ENCODE measurements at regions not wholly inside any gene's neighbourhood (a gene's known extent, or its start where the extent isn't known, plus 50 kb on each side); places are given as distances from the start of the nearest gene placed in this dataset.

GRCh38 chr14:22300646-22301045 lies 288.4 kb downstream of the DAD1 start:
- intact Hi-C loops (cut with micrococcal nuclease; ENCODE audit: unreplicated experiment) (no loop called here), in situ Hi-C loops (cut with HindIII; ENCODE audit: low pct_unique_long_range_greater_than_20kb, low sequenced_read_pairs) (no loop called here)
- Histone ChIP-seq H3K9me3 (ENCODE audit: control insufficient read depth, insufficient read depth, low read depth, low read length) (no peaks in the 10 kb centered on the region), H3K36me3 (ENCODE audit: control insufficient read depth, insufficient read depth, low read length) (no peaks in the 10 kb centered on the region), H3K4me3 (ENCODE audit: low read depth in 2 of 2, low read length in 2 of 2) (no peak overlapping the region), H3K27me3 (ENCODE audit: control insufficient read depth, insufficient read depth, low read length) (0 out of 2 replicates have a peak, but pooled peaks cover 3% of the 10 kb centered on the region), H3K4me1 (ENCODE audit: control insufficient read depth, insufficient read depth, low read length) (peaks cover 6% of the 10 kb centered on the region), H3K27ac (ENCODE audit: low read length) (no peak overlapping the region)
- TF ChIP-seq POLR2AphosphoS5 (IDR thresholded peaks at IDR 0.05; ENCODE audit: low read depth, low read length) (no peak), CTCF (IDR thresholded peaks at IDR 0.05) (no peak), SIN3A (IDR thresholded peaks at IDR 0.05; ENCODE audit: borderline replicate concordance, insufficient read depth, low read depth, low read length) (no peak), TCF7L2 (IDR thresholded peaks at IDR 0.05; ENCODE audit: low read depth, low read length) (no peak), REST (IDR thresholded peaks at IDR 0.05; ENCODE audit: insufficient read depth in 1 of 2, low read depth in 2 of 2, low read length in 1 of 2) (no peak)
- DNase-seq (ENCODE audit: low read depth, low spot score), result no peak
- CTCF ChIA-PET, result no interaction called here
- POLR2A ChIA-PET, result no interaction called here
- ATAC-seq, result no peak
- BruUV-seq (replicated peaks), result no TSS peak

- H3K27ac ChIP-seq (ENCODE audit: low read length), result no peak overlapping the region
- no peaks in the 10 kb centered on the region for H3K36me3 ChIP-seq (ENCODE audit: control insufficient read depth, insufficient read depth, low read length)
- H3K9me3 ChIP-seq (ENCODE audit: control insufficient read depth, insufficient read depth, low read depth, low read length), result no peaks in the 10 kb centered on the region
- in situ Hi-C loops (cut with HindIII; ENCODE audit: low pct_unique_long_range_greater_than_20kb, low sequenced_read_pairs), result no loop called here
- H3K4me3 ChIP-seq (ENCODE audit: low read depth in 2 of 2, low read length in 2 of 2), result no peak overlapping the region
- intact Hi-C loops (cut with micrococcal nuclease; ENCODE audit: unreplicated experiment), result no loop called here
- ATAC-seq (no peak), DNase-seq (ENCODE audit: low read depth, low spot score) (no peak)
- TF ChIP-seq TCF7L2 (IDR thresholded peaks at IDR 0.05; ENCODE audit: low read depth, low read length) (no peak), CTCF (IDR thresholded peaks at IDR 0.05) (no peak), REST (IDR thresholded peaks at IDR 0.05; ENCODE audit: insufficient read depth in 1 of 2, low read depth in 2 of 2, low read length in 1 of 2) (no peak), POLR2AphosphoS5 (IDR thresholded peaks at IDR 0.05; ENCODE audit: low read depth, low read length) (no peak), SIN3A (IDR thresholded peaks at IDR 0.05; ENCODE audit: borderline replicate concordance, insufficient read depth, low read depth, low read length) (no peak)
- BruUV-seq (replicated peaks), result no TSS peak
- H3K27me3 ChIP-seq (ENCODE audit: control insufficient read depth, insufficient read depth, low read length), result peaks cover 2% of the 10 kb centered on the region; the same call in 1 of the 2 replicates
- ChIA-PET CTCF (no interaction called here), POLR2A (no interaction called here)
- peaks cover 6% of the 10 kb centered on the region for H3K4me1 ChIP-seq (ENCODE audit: control insufficient read depth, insufficient read depth, low read length)
Observed at GRCh38 chr14:22297376-22297775, 291.6 kb downstream of the DAD1 start.
